Umbilical cord (tissue), 1 donor: ENCODE measurements at regions not wholly inside any gene's neighbourhood (a gene's known extent, or its start where the extent isn't known, plus 50 kb on each side); places are given as distances from the start of the nearest gene placed in this dataset.

ENCODE experiments used
- DNase-seq: peaks from one replicate; pipeline ENCODE4 v3.0.0-alpha.2; 2015; ENCODE audit warnings: low spot score

DNA sequence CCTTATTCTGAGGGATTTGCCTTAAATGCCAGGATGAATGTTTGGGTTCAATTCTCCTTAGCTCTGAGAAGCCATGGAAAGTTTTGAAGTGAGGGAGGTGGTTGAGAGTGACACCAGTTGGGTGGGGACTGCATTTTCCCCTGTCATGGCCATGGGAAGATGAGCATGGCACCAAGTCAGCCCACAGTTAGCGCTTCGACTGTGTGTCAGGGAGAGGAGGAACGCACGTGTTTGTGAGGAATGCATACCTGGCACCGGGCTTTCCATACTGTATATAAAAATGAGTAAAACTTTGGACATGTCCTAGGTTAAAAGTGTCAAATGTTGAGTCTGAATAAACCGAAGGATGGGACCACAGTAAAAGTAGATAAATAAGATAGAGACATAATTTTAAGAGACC, 187.5 kb upstream of the KL start:
- DNase-seq, result no peak

DNA sequence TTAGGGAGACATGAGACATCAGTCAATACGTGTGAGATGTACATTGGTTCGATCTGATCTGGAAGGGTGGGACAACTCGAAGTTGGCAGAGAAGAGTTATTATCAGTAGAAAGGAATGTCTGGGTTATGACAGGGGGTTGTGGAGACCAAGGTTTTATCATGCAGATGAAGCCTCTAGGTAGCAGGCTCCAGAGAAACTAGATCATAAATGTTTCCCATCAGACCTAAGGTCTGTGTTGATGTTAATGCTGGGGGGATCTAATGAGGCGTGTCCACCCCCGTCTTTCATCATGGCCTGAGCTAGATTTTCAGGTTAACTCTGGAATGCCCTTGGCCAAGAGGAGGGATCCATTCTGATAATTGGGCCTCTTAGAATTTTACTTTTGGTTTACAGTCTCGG, 187.0 kb upstream of the KL start:
- no peak for DNase-seq

DNA sequence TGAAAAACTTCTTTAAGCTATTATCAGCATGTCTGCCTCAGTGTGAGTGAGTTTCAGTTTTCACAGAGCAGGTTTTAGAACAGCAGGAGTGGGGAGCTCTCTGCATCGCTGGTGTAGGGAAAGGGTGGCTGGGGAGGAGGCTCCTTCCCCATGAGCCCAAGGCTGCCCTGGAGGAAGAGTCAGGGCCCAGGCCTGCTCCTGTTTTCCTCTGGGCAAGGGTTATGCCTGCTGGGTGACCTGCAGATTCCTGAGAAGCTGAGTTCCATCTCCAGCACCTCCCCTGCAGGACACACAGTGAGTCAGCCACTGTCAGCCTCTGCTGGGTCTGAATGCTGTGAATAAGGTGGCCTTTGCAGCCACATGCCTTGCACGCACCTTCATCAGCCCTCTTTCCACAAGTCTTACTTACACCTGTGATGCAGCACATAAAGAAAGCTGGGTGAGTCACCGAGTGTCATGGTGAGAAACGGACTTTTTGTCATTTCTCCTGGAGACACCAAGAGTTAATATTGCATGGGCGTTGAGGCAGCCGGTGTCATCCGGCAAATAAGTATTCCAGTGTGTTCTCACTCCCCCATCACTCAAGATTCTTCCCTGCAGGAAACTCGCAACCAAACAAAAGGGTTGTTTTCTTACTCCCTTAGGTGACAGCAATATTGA, 186.4 kb upstream of the KL start:
- peak; percentile 25 for DNase-seq

DNA sequence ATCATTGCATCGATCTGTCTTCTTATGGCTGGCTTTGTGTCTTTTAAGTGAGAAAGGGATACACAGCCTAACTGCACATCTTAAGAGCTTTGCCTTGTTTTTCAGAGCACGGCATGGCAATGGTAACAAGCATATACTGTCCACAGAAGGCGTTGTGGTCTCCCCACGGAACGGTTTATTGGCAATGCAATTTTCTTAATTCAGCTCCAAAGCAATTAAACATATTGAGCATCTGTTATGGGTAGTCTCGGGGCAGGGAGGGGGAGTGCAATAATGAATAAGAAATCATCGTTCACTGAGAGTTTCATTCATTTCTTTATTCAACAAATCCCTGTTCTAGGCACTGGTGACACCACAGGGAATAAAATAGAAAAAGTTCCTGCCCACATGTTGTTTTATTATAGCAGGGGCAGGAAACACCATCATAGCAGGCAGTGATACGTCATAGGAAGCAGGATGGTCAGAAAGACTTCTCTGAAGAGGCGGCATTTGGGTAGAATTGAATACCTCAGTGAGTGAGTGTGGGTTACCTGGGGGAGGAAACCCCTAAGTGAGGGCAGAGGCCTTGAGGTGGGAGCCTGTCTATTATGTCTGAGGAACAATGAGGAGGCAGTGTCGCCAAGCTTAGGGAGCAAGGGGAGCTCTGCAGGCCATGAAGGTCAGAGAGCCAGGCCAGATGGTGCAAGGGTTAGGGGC, 185.7 kb upstream of the KL start:
- DNase-seq, result no peak

DNA sequence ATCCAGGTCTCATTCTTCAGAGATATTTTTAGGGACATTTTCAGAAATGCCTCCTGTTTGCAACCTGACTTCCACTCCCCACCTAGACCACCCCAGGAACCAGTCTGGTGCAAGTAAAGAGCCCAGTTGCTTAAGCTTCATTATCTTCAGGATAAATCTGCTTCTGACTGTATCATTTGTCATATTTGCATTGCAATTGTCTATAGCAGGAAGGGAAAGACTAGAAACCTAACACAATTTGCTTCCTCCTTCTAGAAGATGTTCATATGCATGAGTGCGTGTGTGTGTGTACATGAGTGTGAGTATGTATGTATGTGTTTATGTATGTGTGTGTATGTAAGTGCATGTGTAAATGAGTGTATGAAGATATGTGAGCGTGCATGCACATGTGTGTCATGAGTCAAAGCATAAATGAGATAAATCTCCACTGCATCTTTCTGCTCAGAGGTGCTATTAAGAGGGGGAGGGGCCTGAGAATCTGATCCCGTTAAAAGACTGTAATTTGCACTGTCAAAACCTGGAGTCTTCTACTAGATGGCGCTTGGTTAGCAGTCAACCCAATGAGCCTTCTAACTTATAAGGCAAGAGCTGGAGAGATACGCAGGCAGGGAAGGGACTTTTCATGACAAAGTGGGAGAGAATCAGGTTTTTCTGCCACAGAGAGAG, 178.8 kb upstream of the KL start:
- no peak for DNase-seq

DNA sequence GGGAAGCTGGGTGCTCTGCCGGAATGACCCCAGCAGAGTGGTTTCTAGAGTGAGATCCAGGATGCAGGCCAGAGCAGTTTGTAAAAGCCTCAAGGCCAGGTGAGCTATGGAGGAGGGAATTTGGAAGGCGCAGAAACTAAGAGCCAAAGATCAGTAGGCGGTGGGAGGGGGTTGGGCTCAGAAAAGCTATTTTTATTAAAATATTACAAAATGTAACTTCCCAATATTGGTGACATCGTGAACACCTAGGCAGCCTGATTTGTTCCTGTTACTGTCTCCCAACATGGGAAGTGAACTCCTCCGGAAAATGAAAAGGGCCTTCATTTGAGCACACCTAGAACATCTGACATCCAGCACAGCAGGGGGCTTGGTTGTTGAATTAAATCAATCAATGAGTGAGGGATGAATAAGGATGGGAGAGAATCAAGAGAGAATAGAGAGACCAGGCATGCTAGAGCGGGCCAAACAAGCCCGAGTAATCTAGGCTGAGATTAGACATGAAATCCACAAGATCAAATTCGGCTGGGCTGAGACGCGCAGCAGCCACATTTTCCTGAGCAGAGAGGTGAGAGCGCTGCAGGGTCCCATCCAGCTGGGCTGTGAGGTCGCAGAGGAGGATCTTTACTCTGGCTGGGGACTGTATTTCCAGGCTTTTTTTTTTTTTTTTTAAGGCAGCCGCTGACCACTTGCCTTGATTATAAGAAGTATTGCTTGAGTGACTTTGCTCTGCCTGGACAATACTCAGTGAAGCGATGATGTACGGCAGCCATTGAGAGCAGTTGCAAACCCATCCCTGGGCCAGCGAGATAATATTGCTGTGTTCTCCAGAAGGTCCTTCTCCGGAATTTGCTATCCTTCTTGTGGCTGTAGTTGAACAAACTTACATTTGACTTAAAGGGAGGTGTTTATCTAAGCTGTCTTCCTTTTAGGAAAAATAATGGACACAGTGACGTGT, 178.0 kb upstream of the KL start:
- DNase-seq, result no peak

DNA sequence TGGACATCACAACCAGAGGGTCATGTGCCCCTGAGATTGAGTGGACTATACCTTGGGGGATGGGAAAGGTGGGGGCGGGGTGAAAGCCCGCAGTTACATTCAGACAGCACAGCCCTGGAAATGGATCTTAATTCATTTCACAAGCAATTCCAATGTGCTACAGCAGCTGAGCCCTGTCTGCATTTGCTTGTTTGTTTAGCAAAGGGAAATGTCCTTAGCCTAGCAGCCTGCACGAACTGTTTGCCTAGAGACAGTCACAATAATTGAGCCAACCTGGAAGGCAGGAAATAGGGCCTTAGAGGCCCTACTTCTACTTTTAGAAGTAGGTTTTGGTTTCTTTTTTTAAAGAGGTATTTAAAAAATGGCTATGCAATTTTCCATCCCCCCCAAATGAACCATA, 177.3 kb upstream of the KL start:
- no peak for DNase-seq

DNA sequence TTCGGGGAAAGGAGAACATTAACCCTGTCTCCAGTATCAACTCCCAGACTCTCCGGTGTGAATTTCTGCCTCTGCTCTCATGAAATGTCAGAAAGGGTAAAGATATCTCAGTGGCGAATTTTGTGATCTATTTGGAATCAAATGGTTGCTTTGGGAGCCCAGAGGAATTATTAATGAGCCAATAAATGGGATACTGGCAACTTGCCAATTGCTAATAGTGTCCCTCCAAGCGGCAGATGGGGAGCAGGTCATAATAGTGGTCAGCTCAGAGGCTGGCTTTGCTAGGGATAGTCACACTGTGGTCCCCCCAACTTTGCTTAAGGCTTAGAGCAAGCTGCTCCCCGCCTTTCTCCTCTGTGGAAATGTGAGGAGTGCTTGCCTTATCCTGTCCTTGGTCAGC, 176.1 kb upstream of the KL start:
- DNase-seq, result no peak

DNA sequence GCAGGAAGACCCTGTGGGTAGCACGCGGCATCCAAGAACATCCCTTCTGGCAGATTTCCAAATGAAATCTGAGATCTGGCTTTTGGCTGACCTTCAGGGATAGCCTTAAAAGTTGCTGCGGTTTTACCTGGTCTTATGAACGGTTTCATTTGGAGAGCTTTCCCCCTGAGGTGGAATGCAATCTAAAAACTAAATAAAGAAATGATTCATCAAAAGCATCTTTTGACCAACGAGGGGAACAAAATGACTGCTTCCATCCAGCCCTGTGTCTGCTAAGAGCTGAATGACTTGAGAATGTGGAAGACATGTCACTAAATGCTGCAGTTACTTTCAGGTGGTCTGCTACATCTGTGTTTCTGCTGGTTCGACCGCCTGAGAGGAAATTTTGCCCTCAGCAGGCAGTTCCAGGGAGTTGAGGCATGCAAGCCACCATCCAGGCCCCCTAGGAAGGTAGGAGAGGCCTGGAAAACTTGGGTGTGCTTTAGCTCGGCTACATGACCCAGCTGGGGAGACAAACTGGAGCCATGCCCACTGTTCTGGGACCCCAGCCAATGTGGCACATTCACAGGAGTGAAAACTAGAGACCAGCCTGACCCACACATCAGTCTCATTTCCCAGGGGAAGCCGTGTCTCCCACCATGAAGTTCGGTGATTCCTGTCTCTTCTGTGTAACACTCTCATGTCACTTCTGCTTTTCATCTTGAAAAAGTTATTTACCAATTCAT, 175.1 kb upstream of the KL start:
- DNase-seq, result no peak

DNA sequence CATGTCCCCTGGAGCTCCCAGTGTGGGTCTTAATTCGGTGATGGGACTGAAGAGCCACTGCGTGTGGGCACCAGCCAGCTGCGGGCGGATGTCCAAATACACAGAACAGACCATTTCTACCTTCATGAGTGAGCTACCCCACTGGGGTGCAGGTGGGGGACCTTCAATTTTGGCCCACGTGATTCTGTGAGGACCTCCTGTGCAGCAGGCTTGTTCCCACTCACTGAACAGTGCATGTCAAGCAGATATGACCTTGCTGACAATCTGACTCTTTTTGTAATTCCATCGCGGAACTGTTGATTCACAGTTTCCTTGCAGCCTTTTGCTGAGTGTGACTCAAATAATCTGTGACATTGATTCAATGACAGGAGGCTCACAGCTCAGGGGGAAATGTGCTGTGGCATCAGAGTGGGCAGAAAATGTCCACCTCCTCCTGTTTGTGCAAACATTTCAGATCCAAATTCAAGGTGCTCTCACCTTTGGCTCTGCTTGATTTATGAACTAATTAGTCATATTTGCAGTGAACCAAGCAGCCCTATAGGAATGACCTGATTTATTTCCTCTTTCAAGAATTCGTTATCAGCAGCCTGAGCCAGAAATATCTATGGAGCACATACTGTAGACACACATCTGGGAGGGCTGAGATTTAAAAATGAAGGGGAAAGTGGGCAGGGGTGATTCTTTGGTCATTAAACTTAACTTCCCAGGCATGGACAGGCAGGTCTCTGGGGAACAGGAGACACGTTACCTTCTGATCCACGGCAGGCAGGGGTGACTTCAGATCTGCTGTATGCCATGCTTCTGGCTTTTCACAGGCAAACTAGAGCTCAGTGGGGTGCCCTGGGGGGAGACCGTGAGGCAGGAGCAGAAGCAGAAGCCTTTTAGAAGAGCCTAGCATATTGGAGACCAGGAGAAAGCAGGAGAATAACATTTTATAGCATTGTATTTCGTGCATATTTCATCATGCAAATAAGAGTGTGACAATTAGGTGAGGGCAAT, 170.0 kb upstream of the KL start:
- no peak for DNase-seq

DNA sequence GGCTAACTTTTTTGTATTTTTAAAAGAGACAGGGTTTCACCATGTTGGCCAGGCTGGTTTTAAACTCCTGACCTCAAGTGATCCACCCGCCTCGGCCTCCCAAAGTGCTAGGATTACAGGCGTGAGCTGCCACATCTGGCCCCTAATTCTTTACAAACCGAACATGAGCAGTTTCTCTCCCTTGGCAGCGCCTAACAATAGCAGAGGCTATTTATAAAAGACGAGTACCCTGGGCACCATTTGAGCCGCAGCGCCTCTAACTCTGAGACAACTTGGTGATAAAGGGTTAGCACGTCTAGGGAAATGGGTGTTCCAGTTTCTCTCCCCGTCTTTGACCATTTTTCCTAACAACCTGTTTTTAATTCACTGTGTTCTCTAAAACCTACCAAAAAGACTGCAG, 168.2 kb upstream of the KL start:
- DNase-seq, result peak; percentile 31

DNA sequence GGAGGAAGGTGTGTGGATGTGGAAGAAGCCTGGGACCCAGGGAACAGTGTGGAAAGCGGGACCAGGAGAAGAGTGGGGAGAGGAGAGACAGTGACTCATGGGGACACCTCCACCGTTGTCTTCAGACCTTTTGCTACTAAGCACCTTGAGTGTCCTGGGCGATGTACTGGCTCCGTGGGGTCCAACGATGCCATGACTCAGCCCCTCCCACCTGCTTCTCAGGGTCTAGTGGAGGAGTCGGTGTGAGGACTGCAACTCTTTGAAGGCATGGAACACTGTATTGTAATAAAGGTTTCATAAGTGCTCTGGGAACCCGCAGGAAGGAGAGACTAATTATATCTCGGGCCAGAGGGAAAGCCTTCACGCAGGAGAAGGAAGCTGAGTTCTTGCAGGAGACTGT, 166.9 kb upstream of the KL start:
- no peak for DNase-seq

DNA sequence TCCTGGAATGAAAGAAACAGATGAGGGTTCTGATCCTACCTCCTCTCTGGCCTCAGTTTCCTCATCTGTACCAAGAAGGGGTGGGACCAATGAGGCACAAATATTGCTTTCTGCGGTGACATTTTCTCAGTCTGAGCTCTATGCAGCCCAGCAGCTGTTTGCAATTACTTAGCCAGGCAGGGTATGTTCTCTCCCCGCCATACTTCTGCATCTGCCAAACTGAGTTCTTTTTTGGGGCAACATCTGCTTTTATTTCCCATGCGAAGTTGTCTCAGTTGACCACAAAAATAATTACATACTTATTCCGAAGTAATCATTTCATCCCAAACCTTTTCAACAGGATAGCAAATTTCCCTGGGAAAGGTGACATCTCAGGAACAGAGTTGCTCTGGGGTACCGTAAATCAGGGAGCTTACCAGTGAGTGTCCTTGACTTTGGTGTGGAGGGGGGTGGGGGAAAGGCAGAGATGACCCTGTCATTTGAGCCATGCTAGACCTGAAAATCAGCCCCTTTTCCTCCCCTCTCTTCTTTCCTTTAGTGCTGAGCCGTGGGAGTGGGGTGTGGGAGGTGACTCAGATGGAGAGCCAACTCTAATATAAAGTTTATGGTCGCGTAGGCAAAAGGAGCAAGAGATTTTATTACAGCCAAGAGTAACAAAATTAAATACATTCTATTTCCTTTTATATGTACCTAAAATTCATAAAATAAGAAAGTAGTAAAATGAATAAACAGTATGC, 165.7 kb upstream of the KL start:
- DNase-seq, result no peak

DNA sequence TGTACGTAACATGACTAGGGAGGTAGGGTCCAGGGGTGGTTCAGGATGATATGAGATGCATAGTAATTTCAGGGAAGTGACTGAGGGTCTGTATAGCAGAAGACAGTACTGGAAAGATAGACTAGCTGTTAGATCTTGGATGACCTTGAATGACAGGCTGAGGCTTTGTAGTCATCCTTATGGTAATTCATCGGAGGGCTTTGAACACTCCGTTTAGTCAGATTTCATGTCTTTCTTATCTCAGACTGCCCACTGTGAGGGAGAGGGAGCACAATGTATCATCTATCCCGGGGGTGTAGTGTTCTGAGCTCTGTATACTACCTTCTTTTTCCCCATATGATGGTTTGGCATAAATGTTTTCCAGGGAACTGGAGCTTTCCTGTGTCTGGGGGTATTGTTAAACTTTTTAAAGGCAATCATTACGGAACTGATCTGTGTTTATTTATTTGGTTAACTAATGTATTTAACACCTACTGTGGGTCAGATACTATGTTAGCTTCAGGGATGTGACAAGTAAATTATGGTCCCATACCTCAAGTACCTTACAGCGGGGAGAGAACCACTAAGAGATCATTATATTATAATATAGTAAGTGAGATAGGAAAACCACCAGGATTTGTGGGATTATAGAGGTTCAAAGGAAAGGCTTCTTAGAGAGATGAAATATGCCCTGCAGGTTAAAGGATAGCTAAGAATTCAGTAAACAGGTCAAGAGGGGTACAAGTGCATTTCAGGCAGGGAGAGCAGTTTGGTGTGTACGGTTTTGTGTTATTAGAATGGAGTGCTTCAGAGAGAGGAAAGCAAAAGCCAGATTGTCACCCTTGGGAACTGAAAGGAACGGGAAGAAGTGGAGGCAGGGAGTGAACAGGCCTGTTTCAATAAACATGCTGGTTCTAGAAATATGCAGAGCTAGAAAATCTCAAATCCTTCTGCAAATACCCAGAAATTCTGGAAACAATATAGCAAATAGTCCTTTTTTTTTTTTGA, 164.8 kb upstream of the KL start:
- DNase-seq, result no peak

DNA sequence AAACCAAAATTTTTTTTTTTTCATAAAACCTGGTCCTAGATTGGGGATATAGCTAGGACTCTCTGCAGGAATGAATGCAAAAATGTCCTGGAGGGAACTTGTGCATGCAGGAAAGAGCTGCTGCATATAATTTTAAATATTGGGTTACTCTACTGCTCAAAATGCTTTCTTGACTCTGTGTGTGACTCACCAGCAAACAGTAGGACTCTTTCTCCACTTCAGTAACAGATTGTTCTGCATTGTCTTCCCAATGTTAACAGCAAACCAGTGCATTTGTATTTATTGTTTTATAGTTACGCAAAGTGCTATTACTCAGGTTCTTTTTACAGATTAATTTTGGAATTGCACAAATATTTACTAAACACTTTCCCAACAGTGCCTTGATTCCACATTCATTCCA, 163.7 kb upstream of the KL start:
- no peak for DNase-seq

DNA sequence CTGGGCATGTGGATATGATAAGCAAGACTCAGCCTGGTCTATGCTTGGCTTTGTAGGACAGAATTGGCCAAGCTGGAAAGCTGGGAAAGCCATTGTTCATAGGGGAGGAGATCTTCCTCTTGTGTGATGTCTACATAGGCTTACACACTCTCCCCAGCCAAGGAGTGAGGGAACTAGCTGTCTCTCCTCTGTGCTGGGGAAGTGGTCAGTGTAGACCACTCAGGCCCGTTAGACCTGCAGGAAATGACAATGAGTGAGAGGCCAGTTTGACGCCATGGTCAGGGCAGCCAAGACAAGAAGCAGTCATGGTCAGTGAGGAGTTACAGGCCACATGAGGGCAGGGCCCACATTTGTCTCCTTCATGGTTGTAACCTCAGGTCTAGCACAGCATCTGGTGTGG, 159.1 kb upstream of the KL start:
- DNase-seq, result no peak

DNA sequence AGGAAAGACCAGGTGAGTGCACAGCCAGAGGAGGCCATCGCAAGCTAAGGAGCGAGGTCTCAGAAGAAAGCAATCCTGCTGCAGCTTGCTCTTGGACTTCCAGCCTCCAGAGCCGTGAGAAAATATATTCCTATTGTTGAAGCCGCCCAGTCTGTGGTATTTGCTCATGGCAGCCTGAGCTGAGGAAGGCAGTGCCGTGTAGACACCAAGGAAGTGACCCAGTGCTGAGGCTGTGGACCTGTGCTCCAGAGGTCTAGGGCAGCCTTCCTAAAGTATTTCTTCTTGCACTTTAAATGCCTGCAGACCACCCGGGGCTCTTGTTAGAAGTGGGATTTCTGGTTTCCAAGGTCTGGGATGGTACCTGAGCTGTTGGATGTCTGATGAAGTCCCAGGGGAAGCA, 158.5 kb upstream of the KL start:
- no peak for DNase-seq

DNA sequence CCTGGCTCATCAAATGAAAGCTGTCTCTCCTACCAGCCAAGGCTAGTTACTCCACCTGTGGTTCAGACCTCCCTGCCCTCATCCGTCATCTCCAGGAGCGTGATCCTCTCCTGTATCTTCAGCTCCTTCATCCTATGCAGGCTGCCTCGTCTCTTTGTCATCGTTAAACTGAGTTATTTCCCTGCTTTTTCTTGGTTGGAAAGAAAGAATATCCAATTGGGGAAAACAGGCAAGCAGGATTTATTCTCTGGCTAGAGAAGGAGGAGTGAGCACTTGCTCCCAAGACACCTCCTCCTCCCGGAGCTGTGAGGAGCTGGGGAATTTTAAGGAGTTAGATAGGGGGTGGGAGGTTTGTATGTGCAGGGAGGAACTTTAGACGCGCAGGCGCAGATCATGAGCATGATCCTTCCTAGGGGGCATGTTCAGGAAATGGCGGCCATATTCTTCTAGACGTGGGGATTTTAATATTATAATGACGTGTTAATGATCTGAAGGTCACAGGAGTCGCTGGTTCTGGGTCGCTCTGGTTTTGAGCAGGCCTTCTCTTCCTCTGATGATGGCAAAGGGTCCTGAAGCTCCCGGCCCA, 156.4 kb upstream of the KL start:
- DNase-seq, result no peak
